RWPE2 (cell line): ENCODE measurements at regions not wholly inside any gene's neighbourhood (a gene's known extent, or its start where the extent isn't known, plus 50 kb on each side); places are given as distances from the start of the nearest gene placed in this dataset.

Experiments used
- ATAC-seq: fragments of 200-7000 bp; cut with Tn5 transposase; 3 replicates; pipeline ENCODE4 v1.9.1; 2021; ENCODE audit warnings: low read depth
- DNase-seq: peaks from one replicate; pipeline ENCODE4 v3.0.0-alpha.2; 2020; ENCODE audit warnings: low spot score
- H3K27ac ChIP-seq: fragments of 450-650 bp; 2 replicates; pipeline ENCODE4 v1.5.1; 2017; ENCODE audit warnings: mild to moderate bottlenecking; ENCODE audit not compliant: poor library complexity, severe bottlenecking
- H3K27me3 ChIP-seq: fragments of 250-450 bp; sonication (Bioruptor Pico); 2 replicates; pipeline ENCODE4 v1.5.1; 2021; ENCODE audit warnings: mild to moderate bottlenecking, moderate library complexity; ENCODE audit not compliant: insufficient read depth, poor library complexity, severe bottlenecking
- H3K36me3 ChIP-seq: fragments of 250-450 bp; sonication (Bioruptor Pico); 2 replicates; pipeline ENCODE4 v1.5.1; 2020; ENCODE audit warnings: low read depth, mild to moderate bottlenecking, moderate library complexity
- H3K4me1 ChIP-seq: fragments of 250-450 bp; sonication (Bioruptor Pico); 2 replicates; pipeline ENCODE4 v1.5.1; 2021; ENCODE audit warnings: mild to moderate bottlenecking, moderate library complexity; ENCODE audit not compliant: insufficient read depth, poor library complexity, severe bottlenecking
- H3K4me3 ChIP-seq: fragments of 250-450 bp; sonication (Bioruptor Pico); 2 replicates; pipeline ENCODE4 v1.5.1; 2021; ENCODE audit warnings: mild to moderate bottlenecking, moderate library complexity; ENCODE audit not compliant: severe bottlenecking
- H3K9me3 ChIP-seq: fragments of 250-450 bp; sonication (Bioruptor Pico); 2 replicates; pipeline ENCODE4 v1.5.1; 2021; ENCODE audit warnings: mild to moderate bottlenecking, moderate library complexity; ENCODE audit not compliant: severe bottlenecking
- TF ChIP-seq, protein P1 (sequence below): fragments of 450-650 bp; IDR thresholded peaks from one replicate; pipeline ENCODE4 v1.5.1; 2017; ENCODE audit warnings: mild to moderate bottlenecking, moderate library complexity; ENCODE audit not compliant: poor library complexity, severe bottlenecking

DNA sequence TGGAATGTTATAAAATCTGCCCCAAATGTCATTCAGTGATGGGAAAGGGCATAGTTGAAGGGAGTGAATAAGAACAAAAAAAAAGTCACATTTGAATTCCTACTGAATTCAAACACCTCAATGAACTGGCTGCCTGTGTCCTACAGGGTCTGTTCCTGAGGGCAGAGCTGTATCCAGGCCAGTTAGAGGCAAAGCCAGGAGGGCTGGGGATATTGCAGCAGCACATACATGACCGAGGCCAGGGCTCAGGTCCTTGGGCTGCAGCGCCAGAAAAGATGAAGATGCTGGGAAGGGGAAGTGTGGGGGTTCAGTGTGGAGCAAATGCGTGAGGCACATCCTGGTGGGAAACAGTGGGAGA lies 449.2 kb downstream of the SIPA1L2 start:
- H3K4me3 ChIP-seq = no peak overlapping the region
- no peaks in the 10 kb centered on the region for H3K27me3 ChIP-seq
- DNase-seq (no peak), ATAC-seq (no peak)
- no peaks in the 10 kb centered on the region for H3K9me3 ChIP-seq
- no peaks in the 10 kb centered on the region for H3K4me1 ChIP-seq
- no peak overlapping the region for H3K27ac ChIP-seq
- TF ChIP-seq, protein P1, sequence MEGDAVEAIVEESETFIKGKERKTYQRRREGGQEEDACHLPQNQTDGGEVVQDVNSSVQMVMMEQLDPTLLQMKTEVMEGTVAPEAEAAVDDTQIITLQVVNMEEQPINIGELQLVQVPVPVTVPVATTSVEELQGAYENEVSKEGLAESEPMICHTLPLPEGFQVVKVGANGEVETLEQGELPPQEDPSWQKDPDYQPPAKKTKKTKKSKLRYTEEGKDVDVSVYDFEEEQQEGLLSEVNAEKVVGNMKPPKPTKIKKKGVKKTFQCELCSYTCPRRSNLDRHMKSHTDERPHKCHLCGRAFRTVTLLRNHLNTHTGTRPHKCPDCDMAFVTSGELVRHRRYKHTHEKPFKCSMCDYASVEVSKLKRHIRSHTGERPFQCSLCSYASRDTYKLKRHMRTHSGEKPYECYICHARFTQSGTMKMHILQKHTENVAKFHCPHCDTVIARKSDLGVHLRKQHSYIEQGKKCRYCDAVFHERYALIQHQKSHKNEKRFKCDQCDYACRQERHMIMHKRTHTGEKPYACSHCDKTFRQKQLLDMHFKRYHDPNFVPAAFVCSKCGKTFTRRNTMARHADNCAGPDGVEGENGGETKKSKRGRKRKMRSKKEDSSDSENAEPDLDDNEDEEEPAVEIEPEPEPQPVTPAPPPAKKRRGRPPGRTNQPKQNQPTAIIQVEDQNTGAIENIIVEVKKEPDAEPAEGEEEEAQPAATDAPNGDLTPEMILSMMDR = no peak
- no peaks in the 10 kb centered on the region for H3K36me3 ChIP-seq

DNA sequence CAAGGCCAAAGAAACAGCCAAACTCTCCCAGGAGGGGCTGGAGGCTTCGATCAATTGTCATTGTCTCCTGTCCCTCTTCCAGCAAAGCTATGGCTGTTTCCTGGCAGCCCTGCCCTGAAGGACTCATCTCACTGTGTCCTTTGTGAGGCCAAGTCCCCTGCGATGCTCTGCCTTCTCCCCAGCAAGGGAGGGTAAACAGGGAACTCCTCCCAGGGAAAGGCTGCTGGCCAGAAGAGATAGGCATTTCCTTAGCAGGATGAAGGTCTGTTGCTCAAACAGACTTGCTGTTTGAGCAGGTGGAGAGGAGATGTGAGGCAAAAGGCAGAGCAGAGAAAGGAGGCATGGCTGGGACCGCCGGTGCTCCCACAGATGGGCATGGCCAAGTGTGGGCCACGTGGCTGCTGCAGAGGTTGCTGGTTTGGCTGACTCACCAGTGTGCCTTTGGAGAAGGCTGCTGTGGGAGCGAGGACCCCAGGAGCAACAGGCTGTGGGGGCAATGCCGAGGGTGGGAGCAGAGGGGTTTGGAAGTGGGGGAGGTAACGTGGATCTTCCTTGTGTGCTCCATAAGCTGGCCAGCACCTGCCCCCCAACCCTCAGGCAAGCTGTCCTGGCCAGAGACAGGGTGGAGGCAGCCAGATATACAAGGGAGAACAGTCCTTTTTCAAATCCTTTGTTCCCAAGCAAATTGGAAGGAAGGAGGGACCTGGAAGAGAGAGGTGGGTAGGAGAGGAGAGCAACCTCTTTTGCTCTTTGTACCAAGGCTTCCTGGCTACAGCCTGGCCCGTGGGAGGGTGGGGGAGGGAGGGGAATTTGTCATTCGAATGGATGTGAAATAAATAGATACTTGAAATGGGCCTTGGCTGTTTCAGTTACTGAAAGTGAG lies 449.8 kb downstream of the SIPA1L2 start:
- H3K9me3 ChIP-seq = no peaks in the 10 kb centered on the region
- TF ChIP-seq, protein P1 = no peak
- H3K27ac ChIP-seq = no peak overlapping the region
- no peak for ATAC-seq
- no peak for DNase-seq
- H3K27me3 ChIP-seq = no peaks in the 10 kb centered on the region
- H3K4me1 ChIP-seq = no peaks in the 10 kb centered on the region
- H3K36me3 ChIP-seq = no peaks in the 10 kb centered on the region
- H3K4me3 ChIP-seq = no peak overlapping the region

DNA sequence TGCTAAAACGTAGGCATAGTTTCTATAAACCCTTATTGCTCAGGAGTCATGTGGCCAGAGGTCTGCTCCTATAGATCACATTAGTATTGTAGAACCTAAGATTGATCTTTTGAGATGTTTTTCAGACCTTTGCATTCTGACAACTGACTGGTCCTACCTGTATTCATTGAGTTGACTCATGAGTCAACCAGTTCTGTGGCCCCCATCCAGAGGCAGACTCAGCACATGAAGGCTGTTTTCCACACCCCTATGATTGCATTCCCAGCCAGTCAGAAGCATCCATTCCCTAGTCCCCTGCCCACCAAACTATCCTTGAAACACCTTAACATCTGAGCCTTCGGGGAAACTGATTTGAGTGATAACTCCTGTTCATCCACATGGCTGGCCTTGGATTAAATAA lies 451.7 kb downstream of the SIPA1L2 start:
- Histone ChIP-seq H3K27me3 (no peaks in the 10 kb centered on the region), H3K4me1 (no peaks in the 10 kb centered on the region), H3K36me3 (no peaks in the 10 kb centered on the region), H3K9me3 (no peaks in the 10 kb centered on the region), H3K4me3 (no peak overlapping the region), H3K27ac (no peak overlapping the region)
- DNase-seq (no peak), ATAC-seq (no peak)
- TF ChIP-seq, protein P1 = no peak

DNA sequence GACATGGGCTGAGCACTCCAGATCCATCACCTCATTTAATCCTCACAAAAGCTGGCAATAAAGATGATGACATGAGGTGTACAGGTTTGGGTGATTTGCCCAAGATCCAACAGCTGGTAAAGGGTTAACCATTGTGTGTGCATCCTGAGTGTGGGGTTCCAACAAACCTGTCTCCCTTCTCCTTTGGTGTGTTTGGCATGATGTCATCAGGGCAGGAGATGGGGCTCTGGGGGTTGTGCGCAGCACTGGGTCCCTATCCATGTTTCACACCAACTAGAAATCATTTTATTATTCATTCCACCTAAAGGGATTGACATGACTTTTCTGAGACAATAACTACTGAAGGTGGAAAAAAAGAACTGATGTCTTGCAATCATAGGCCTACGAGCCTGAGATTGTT lies 452.5 kb downstream of the SIPA1L2 start:
- ATAC-seq = no peak
- TF ChIP-seq, protein P1 = no peak
- no peaks in the 10 kb centered on the region for H3K9me3 ChIP-seq
- no peak overlapping the region for H3K4me3 ChIP-seq
- no peaks in the 10 kb centered on the region for H3K4me1 ChIP-seq
- no peak for DNase-seq
- no peaks in the 10 kb centered on the region for H3K36me3 ChIP-seq
- H3K27ac ChIP-seq = no peak overlapping the region
- H3K27me3 ChIP-seq = no peaks in the 10 kb centered on the region

DNA sequence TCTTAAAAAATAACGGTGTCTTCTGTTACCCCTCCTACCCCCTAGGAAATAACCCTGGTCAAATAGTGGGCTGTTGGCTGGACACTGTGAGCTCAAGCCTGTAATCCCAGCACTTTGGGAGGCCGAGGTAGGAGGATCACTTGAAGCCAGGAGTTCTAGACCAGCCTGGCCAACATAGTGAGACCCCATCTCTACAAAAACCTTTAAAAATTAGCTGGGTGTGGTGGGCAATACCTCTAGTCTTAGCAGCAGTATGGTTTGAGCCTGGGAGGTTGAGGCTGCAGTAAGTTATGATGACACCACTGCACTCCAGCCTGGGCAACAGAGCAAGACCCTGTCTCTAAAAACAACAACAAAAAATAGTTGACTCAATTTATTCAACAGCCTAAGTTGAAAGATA lies 453.7 kb downstream of the SIPA1L2 start:
- TF ChIP-seq, protein P1 = no peak
- DNase-seq (no peak), ATAC-seq (no peak)
- H3K9me3 ChIP-seq = no peaks in the 10 kb centered on the region
- H3K4me1 ChIP-seq = no peaks in the 10 kb centered on the region
- H3K27ac ChIP-seq = no peak overlapping the region
- H3K4me3 ChIP-seq = no peak overlapping the region
- H3K27me3 ChIP-seq = no peaks in the 10 kb centered on the region
- no peaks in the 10 kb centered on the region for H3K36me3 ChIP-seq
